Gastroesophageal sphincter (tissue), 4 donors: ENCODE measurements at regions not wholly inside any gene's neighbourhood (a gene's known extent, or its start where the extent isn't known, plus 50 kb on each side); places are given as distances from the start of the nearest gene placed in this dataset.

ENCODE experiments used
- ATAC-seq: fragments of 150-250 bp; one replicate; pipeline ENCODE4 v1.9.1; 2016; ENCODE audit warnings: mild to moderate bottlenecking, moderate library complexity
- H3K27ac ChIP-seq, 4 donors: fragments of 200-600 bp; sonication (generic) in 3 of 4; 1 replicate in 3 of 4; 2 replicates in 1 of 4; pipeline ENCODE4 v1.5.1; 2016 to 2019
- H3K27me3 ChIP-seq: fragments of 200-600 bp; sonication (generic); one replicate; pipeline ENCODE4 v1.5.1; 2019
- H3K36me3 ChIP-seq, 2 donors: fragments of 200-600 bp; sonication (generic); one replicate each; pipeline ENCODE4 v1.5.1; 2019; ENCODE audit warnings: control low read depth in 1 of 2
- H3K4me1 ChIP-seq, 3 donors: fragments of 200-600 bp; sonication (generic); 1 replicate in 2 of 3; 2 replicates in 1 of 3; pipeline ENCODE4 v1.5.1; 2016 to 2019; ENCODE audit warnings: control low read depth in 2 of 3
- H3K4me3 ChIP-seq, 2 donors: fragments of 200-600 bp; sonication (generic); one replicate each; pipeline ENCODE4 v1.5.1; 2019; ENCODE audit warnings: mild to moderate bottlenecking in 1 of 2, moderate library complexity in 1 of 2
- H3K9me3 ChIP-seq, 3 donors: fragments of 200-600 bp; sonication (generic); one replicate each; pipeline ENCODE4 v1.5.1; 2017 to 2019; ENCODE audit warnings: control low read depth in 2 of 3
- EP300 ChIP-seq: sonication (generic); formaldehyde crosslinking; IDR thresholded peaks from one replicate; pipeline ENCODE4 v1.6.1; 2017; ENCODE audit warnings: antibody characterized with exemption, mild to moderate bottlenecking
- POLR2A ChIP-seq, 2 donors: fragments of 450-650 bp; IDR thresholded peaks; one replicate each; pipeline ENCODE4 v1.6.1; 2017; ENCODE audit warnings: antibody characterized with exemption in 2 of 2, mild to moderate bottlenecking in 2 of 2, moderate library complexity in 1 of 2
- POLR2AphosphoS5 ChIP-seq: sonication (generic); formaldehyde crosslinking; IDR thresholded peaks from one replicate; pipeline ENCODE4 v1.6.1; 2017; ENCODE audit warnings: antibody characterized with exemption
- WGBS, 2 donors: methylation state at CpG; one replicate each; pipeline ENCODE4 v1.1.5; 2018; ENCODE audit warnings: low coverage in 1 of 2; 5-methylcytosine and 5-hydroxymethylcytosine counted together
- TF ChIP-seq, protein P1 (sequence below), 4 experiments: fragments of 200-600 bp in 2 of 4; fragments of 450-650 bp in 2 of 4; sonication (generic) in 1 of 4; IDR thresholded peaks; one replicate each; pipeline ENCODE4 v1.5.1; 2017 to 2019; ENCODE audit warnings: antibody characterized with exemption in 4 of 4, mild to moderate bottlenecking in 2 of 4, moderate library complexity in 2 of 4

DNA sequence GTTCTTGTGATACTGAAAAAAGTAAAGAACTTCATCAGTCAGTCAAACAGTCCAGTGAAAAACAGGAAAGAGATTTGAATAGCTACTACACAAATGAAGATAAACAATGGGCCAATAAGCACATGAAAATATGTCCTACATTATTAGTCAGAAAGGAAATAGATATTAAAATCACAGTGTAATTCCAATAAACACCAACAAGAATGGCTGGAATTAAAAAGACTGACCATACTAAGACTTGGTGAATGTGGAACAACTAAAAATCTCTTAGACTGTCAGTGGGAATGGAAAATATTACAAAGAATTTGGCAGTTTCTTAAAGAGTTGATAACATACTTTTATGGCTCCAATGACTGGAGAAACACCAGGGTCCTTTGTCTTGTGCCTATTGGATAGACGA, 241.8 kb upstream of the USP24 start:
- 93 to 100% methylated on average over 1 of the region's 1 CpG for WGBS, 2 donors
- no peak for ATAC-seq
- Histone ChIP-seq H3K27me3 (no peaks in the 10 kb centered on the region), H3K27ac (no peak overlapping the region), H3K9me3 (peaks cover 0 to 13% (median 0%) of the 10 kb centered on the region in 3 donors), H3K4me1 (no peaks in the 10 kb centered on the region), H3K36me3 (no peaks in the 10 kb centered on the region), H3K4me3 (no peak overlapping the region)
- TF ChIP-seq POLR2AphosphoS5 (no peak), EP300 (no peak), POLR2A (IDR thresholded peaks at IDR 0.05) (no peak)
- TF ChIP-seq, protein P1, sequence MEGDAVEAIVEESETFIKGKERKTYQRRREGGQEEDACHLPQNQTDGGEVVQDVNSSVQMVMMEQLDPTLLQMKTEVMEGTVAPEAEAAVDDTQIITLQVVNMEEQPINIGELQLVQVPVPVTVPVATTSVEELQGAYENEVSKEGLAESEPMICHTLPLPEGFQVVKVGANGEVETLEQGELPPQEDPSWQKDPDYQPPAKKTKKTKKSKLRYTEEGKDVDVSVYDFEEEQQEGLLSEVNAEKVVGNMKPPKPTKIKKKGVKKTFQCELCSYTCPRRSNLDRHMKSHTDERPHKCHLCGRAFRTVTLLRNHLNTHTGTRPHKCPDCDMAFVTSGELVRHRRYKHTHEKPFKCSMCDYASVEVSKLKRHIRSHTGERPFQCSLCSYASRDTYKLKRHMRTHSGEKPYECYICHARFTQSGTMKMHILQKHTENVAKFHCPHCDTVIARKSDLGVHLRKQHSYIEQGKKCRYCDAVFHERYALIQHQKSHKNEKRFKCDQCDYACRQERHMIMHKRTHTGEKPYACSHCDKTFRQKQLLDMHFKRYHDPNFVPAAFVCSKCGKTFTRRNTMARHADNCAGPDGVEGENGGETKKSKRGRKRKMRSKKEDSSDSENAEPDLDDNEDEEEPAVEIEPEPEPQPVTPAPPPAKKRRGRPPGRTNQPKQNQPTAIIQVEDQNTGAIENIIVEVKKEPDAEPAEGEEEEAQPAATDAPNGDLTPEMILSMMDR (IDR thresholded peaks at IDR 0.05), result no peak

DNA sequence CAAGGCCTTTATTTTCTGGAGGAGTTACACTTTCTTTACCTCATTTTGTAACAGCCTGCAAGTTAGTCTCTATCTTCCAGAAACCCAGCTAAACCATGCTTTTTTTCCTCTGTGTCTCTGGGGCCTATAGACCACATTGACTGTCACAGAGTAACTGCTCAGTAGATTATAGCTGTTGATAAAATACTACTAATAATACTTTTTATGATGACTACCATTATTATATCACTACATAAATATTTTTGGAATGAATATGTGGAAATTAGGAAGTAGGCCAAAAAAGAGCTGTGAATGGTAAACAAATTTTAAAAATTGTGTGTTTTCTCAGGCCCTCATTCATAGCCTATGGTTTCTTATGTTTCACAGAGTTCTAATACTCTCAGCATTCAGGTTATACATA, 233.1 kb upstream of the USP24 start:
- H3K36me3 ChIP-seq, result no peaks in the 10 kb centered on the region
- no peak overlapping the region for H3K4me3 ChIP-seq
- peaks cover 0 to 6% (median 0%) of the 10 kb centered on the region in 3 donors for H3K9me3 ChIP-seq
- TF ChIP-seq EP300, result no peak
- no peak for TF ChIP-seq POLR2AphosphoS5
- TF ChIP-seq, protein P1 (IDR thresholded peaks at IDR 0.05), result no peak
- no peak for TF ChIP-seq POLR2A (IDR thresholded peaks at IDR 0.05)
- no peak overlapping the region for H3K27ac ChIP-seq
- ATAC-seq, result no peak
- H3K4me1 ChIP-seq, result peaks cover 0 to 7% (median 0%) of the 10 kb centered on the region in 3 donors
- H3K27me3 ChIP-seq, result no peaks in the 10 kb centered on the region

DNA sequence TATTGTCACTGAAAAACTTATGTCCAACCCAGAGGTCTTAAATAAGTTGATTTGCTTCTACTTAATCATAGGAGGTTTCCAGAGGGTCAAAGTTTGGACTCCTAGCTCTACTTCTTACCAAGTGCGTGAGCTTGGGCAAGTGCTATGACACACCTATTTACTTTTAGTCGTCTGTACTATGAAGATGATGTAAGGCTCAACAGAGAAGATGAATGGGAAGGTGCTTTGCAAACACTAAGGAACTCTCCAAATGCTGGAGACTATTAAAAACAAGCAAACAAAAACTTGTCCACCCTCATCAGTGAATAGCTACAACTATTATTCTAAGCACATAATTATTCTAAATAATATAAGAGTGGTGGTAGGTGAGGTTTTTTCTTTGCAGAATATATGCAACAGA, 232.3 kb upstream of the USP24 start:
- Histone ChIP-seq H3K27ac (no peak overlapping the region), H3K4me3 (no peak overlapping the region), H3K9me3 (peaks cover 0 to 6% (median 0%) of the 10 kb centered on the region in 3 donors), H3K4me1 (peaks cover 0 to 12% (median 0%) of the 10 kb centered on the region in 3 donors), H3K36me3 (no peaks in the 10 kb centered on the region), H3K27me3 (no peaks in the 10 kb centered on the region)
- TF ChIP-seq, protein P1 (IDR thresholded peaks at IDR 0.05), result no peak
- TF ChIP-seq POLR2A (IDR thresholded peaks at IDR 0.05) (no peak), POLR2AphosphoS5 (no peak), EP300 (no peak)
- 94% methylated on average over 2 of the region's 2 CpGs; no CpG with 5 or more reads in 1 of the 2 donors for WGBS, 2 donors
- no peak for ATAC-seq

DNA sequence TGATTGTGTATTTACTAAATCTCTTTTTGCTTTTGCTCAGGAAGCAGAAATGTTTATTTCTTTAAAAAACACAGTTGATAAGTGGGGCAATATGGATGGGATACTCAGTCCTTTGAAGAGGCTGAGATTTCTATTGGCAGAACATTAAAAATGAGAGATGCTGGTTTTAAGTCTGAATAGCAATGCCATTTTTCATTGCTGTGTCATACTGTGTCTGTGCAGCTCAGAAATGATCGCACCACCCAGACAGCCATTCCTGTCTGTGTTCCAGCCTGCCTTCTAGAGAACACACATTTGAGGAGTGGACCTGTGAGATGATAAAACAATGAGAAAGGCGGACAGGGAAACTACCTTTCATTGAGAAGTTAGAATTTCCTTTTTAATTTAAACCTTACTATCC, 231.2 kb upstream of the USP24 start:
- no peaks in the 10 kb centered on the region for H3K27me3 ChIP-seq
- TF ChIP-seq EP300, result no peak
- TF ChIP-seq, protein P1 (IDR thresholded peaks at IDR 0.05), result no peak
- TF ChIP-seq POLR2A (IDR thresholded peaks at IDR 0.05), result no peak
- TF ChIP-seq POLR2AphosphoS5, result no peak
- peaks cover 0 to 12% (median 0%) of the 10 kb centered on the region in 3 donors for H3K4me1 ChIP-seq
- H3K9me3 ChIP-seq, result peaks cover 0 to 6% (median 0%) of the 10 kb centered on the region in 3 donors
- H3K27ac ChIP-seq, result no peak overlapping the region
- no peaks in the 10 kb centered on the region for H3K36me3 ChIP-seq
- no peak overlapping the region for H3K4me3 ChIP-seq
- 76 to 86% methylated on average over 1 to 2 of the region's 2 CpGs for WGBS, 2 donors
- no peak for ATAC-seq

DNA sequence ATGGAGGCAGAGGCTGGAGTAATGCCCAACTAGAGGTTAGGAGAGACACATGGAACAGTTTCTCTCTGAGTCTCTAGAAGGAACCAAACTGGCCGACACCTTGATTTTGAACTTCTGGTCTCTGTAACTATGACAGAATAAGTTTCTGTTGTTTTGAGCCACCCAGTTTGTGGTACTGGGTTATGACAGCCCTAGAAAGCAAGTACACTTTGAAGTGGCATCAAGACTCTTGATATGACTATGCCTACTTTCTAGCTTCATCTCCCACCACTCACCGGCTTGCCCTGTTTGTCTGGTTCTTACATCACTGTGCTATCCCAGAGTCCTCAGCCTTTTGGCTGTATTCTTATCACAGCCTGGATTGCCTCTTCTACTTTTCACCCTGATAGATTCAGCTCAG, 230.3 kb upstream of the USP24 start:
- ATAC-seq, result no peak
- Histone ChIP-seq H3K9me3 (no peaks in the 10 kb centered on the region), H3K36me3 (no peaks in the 10 kb centered on the region), H3K27me3 (no peaks in the 10 kb centered on the region), H3K27ac (no peak overlapping the region), H3K4me1 (peaks cover 0 to 12% (median 0%) of the 10 kb centered on the region in 3 donors), H3K4me3 (no peak overlapping the region)
- TF ChIP-seq POLR2A (IDR thresholded peaks at IDR 0.05) (no peak), EP300 (no peak), POLR2AphosphoS5 (no peak)
- TF ChIP-seq, protein P1 (IDR thresholded peaks at IDR 0.05), result no peak
- 87 to 90% methylated on average over 1 to 2 of the region's 2 CpGs for WGBS, 2 donors
